NCI-H524 treated with DMSO at 0.1 percent for 48 hours (cell line): ENCODE measurements at regions not wholly inside any gene's neighbourhood (a gene's known extent, or its start where the extent isn't known, plus 50 kb on each side); places are given as distances from the start of the nearest gene placed in this dataset.
"Not testable (repeated sequence)": the region's sequence is repeated elsewhere in the genome, so short reads cannot be mapped to it uniquely, and the experiment has no call there.

Experiments used
- DNase-seq: peaks from one replicate; lab custom pipeline; 2025; lab: John Stamatoyannopoulos, UW

DNA sequence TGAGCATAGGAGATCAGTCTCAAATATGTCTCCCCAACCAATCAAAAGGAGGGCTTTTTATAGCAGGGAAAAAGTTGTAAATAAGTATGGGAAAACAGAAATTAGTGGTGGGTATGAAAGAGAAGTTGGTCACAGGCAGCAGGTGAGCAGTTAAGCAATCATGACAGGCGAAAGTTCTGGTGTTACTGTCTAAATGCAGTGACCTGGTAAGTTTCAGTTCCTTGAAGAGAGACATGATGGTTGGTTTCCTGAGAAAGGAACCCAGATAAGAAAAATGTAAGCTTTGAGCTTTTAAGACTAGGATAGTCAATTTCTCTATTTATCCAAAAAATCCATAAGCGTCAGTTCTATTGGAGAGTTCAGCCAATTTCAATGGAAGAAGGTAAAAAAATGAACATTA, 466.2 kb upstream of the FLRT2 start:
- no peak for DNase-seq

DNA sequence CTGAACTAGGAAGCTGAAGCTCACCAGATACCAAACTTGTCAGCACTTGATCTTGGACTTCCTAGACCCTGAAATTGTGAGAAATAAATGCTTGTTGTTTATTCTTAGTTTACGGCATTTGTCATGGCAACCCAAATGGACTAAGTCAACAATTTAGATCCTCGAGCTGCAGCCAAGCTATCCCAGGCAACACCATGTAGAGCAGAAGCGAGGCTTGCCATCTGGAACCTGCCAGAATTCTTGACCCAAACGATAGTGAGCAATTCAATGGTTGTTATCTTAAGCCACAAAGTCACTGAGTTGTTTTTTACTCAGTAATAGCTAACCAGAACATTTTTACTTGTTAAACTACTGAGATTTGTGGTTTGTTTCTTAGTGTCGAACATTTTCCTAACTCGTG, 458.5 kb upstream of the FLRT2 start:
- DNase-seq = no peak

DNA sequence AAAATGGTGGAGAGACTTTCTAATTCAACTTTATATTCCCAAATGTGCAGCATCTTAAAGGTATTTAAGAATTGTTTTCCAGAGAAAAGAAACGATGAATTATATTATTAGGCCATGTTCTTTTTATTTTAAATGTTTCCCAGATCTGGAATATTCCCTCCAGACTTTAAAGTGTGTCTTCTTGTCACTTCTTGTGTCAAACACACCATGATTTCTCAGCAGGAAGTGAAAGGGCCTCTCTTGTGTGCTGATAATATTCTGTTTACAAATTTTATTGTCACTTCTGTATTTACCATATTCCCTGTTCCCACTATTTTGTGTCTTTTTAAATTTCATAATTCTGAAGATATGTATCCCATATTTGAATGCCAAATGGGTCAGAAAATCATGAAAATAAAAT, 455.0 kb upstream of the FLRT2 start:
- no peak for DNase-seq

DNA sequence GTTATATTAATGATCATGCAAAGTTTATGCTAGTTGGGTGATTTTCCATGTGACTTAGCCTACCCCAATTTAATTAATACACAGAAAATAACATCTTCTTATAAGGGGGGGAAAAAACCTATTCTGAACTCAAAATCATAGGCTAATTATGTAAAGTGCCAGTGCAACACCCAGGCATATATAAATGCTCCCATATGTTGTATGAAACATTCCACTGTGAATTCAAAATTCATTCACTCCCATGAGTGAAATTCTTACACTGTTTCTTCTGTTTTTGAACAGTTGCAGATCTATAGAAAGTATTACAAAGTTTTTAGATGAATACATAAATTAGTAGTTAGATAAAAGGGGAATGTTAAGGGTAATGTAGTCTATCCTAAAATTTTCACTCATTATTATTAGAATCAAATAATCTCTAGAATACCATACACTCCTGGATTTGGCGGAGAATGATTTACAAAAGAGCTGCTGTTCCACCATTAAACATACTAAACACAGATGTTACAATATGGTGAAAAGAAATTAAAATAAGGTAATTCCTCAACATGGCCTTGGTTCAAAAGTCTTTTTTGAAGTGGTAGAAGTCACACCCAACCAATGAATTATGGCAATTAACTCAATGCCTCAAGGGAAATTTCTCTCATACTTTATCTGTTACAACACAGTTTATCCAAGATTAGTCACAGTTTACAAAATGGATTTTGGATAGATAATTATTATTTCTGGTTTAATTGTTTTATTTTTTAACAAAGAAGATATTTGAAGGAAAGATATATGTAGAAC, 454.1 kb upstream of the FLRT2 start:
- no peak for DNase-seq

DNA sequence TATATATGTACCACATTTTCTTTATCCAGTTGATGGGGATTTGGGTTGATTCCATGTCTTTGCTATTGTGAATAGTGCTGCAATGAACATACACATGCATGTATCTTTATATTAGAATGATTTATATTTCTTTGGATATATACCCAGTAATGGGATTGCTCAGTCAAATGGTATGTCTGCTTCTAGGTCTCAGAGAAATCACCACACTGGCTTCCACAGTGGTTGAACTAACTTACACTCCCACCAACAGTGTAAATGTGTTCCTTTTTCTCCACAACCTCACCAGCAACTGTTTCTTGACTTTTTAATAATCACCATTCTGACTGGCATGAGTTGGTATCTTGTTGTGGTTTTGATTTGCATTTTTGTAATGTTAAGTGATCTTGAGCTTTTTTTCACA, 452.2 kb upstream of the FLRT2 start:
- not testable (repeated sequence) for DNase-seq

DNA sequence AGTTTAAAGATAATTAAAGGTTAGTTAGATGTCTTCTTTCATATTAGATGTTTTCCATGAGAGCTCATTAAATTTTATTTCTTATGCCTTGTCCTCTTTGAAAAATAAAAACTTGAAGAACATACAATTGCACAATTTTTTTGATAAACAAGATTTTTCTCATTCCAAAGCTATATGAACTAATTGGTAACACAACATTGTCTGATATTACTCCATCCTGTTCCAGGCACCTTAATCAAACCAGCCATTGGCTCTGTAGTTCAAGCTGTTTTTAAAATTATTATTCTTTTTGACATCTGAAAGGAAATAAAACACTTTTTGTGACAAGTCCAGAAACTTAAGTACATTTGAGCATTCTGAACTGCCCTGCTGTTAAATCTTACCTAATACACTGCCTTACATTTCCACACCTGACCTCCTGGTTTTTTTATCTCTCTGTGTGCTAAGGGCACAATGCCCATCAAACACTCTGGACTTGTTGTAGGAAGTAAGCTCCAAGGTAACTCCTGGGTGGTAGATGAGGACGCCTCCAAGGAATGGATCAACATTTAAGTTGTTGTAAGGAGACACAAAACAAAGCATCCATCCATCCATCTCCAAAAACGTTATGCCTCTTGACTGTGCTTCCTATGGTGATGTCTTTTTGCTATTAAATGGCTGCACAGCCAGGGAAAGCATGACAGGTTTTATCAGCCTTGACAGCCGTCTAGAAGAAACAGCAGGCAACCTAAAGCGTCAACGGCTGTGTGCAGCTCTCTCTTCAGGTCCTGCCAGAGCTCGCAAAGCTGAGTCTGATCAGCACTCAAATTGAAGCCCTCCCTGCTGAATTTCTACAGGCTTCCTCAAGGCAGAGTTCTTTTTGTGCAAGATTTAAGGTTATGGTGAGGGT, 449.9 kb upstream of the FLRT2 start:
- no peak for DNase-seq

DNA sequence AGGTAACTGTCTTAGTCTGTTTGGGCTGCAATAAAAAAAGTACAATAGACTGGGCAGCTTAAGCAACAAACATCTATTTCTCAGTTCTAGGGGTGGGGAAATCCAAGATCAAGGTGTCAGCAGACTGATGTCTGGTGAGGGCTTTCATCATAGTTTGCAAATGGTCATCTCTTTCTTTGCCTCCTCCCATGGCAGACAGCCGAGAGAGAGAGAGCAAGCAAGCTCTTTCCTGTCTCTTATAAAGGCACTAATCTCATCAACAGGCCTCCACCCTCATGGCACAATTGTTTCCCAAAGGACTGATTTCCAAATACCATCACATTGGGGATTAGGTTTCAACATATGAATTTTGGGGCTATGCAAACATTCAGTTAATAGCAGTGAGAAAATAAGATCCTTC, 445.6 kb upstream of the FLRT2 start:
- DNase-seq = no peak

DNA sequence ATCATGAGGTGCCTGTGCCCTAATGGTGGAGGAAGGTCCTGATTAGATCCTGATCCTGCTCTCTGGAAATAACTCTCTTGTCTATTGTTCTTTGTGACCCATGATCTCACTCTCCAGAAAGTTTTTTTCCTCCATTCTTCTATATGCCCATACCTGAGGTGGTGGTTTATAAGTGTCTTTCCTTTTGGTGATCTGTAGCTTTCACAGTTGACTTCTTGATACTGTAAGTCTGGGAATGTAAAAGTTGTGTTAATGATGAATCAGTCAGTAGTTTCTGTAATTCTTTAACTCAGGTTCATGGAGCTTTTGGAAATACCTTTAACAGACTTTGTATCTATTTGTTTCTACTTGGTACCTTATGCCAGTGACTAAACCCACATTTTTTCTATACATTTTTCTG, 444.0 kb upstream of the FLRT2 start:
- no peak for DNase-seq

DNA sequence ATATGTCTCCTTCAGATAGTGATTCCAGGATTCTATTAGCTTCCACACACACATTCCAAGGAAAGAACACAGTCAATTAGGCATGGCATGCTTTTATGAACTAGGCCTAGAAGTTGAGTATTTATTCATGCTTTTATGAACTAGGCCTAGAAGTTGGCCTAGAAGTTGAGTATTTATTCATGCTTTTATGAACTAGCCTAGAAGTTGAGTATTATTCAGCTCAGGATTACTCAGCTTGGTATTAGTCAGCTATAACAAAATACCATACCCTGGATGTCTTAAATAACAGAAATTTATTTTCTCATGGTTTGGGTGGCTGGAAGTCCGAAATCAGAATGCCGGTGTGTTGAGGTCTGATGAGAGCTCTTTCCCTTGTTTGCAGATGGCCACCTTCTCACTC, 442.7 kb upstream of the FLRT2 start:
- DNase-seq = no peak

DNA sequence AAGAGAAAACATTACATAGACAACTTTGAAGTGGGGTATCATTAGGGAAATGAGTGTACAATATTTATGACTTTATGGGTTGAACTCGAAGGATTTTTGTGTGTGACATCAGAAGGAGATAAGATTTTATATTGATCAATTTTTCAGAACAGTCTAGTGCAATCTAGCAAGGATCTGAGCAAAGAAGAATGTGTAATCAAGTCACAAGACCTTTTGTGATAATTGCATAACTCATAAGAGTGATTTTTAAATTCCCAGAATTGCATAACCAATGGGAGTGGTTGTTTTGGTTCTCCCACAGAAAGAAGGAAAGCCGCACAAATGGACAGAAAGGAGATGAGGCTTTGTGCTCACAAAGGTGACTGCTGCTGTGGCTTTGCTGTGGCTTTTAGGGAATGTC, 441.8 kb upstream of the FLRT2 start:
- DNase-seq = no peak

DNA sequence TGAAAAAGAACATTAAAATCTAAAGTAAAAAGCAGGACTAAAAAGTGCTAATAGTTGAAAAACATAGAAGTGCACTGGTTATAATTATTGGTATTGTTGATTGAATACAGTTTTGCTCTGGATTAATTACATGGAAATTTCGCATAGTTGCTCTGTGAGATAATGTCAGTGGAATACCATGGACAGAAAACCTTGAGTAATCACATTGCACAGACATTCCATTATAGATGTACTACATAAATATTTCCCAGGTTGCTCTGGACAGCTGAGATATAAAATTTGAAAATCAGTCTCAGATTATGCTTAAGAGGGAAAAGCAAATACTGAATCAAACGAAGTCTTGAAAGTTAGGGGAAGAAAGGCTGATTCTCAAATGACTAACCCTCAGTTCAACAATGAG, 439.3 kb upstream of the FLRT2 start:
- no peak for DNase-seq

DNA sequence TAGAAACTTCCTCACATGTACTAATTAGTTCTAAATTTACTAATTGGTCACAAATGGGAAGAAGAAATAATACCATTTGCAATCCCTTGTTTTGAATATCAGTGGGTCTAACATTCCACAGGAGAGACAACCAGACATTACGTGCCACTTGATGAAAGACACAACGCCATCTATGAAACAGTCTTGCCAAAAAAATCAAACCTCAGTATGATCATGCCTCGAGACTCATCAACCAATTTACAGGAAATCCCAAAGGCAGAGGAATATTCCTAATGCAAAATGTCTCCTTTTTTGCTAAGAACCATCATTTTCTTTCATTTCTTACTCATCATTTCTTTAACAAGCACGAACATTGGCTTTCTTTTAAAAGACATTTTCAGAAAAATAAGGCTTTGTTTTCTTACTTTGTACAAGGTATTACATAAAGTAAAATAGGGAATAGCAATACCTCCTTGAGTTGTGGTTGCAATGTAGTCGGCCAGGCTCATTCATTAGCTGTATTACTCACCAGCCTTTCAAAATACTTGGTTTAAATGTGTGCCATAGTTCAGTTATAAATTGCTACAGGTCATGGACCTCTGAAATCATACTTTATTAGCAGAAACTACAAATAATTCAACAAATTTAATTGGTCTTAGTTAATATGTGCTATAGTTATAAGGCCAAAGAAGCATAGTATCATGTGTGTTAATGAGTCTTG, 436.2 kb upstream of the FLRT2 start:
- no peak for DNase-seq

DNA sequence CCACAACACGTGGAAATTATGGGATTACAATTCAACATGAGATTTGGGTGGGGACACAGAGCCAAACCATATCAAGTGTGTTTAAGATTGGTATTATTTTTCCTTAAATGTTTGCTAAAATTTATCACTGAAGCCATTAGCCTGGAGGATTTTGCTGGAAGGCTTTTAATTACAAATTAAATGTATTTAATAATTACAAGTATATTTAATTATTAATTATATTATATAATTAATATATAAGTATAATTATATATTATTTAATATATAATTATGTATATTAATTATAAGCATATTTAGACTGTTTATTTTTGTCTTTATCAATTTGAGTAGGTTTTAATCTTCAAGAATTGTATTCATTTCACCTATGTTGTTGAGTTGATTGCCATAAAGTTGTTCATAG, 427.4 kb upstream of the FLRT2 start:
- DNase-seq = no peak

DNA sequence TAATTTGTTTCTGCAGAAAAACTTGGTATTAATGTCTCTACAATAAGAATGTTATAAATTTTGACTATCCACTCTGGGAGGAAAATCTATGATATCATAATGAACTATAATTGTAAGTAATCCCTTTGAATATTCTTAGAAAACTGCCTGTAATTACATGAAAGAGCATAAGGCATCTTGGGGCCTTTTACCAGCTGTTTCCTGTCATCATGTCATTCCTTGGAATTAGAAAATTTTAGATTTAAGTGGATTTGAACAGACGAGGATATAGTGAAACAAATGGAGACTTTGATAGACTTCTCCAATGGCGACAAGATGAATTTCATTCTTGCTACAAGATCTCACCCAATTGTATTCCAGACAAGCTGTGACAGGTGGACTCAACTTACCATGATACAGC, 423.4 kb upstream of the FLRT2 start:
- DNase-seq = peak; percentile 79

DNA sequence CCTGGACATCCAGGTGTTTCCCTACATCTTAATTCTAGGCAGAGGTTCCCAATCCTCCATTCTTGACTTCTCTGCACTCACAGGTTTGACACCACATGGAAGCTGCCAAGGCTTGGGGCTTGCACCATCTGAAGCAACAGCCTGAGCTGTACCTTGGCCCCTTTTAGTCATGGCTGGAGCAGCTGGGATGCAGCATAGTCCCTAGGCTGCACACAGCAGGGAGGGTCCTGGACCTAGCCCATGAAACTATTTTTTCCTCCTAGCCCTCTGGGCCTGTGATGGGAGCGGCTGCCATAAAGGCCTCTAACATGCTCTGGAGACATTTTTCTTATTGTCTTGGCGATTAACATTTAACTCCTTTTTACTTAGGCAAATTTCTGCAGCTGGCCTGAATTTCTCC, 417.2 kb upstream of the FLRT2 start:
- DNase-seq = no peak

DNA sequence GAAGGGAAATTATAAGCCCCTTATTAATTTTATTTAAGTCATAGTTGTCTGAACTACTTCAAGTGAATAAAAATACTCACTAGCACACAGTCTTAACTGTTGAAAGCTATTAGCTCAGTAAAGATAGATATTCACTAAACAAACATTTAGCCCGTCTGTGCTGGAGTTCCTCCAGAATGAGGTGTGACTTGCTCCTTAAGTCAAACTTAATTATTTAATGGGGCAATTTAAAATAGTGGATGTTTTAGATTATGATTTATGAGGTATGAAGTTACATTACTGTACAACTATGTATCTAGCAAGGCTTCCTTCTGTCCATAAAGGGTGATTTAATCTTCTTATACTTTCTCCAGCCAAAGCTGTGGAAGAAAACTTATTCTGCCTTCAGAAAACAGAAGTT, 414.0 kb upstream of the FLRT2 start:
- no peak for DNase-seq

DNA sequence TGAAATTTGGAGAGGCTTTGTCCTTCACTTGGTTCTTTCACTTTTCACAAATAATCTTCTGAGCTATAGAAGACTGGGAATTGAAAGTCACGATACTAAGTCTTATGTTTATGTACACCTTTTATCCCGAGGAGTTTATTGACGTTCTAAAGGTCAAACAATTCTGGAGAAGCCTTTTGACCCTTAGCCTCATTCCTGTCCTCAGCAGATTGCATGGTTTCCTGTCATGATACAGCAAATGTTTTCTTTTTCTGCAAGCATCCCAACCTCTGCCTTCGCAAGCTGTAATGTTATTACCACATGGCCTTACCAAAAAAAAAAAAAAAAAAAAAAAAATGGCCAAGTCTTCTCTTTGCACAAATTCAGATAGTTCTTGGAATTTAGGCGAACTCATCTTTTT, 411.7 kb upstream of the FLRT2 start:
- no peak for DNase-seq

DNA sequence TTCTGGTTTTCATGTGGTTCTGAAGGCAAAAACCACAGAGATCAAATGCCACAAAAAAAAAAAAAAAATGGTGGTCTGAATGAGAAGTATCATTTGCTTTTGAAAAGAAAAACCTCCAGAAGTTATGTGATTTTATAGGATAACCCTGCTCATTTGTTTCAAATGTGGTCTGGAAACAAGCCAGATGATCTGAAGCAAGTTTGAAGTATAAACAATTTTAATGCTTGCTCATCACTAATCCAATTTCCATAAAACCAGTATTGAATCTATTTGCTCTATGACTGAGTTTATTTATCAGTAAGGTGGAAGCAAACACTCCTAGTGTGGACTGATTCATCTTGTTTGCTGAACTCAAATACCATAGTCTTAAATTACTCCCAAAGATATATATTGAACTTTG, 407.3 kb upstream of the FLRT2 start:
- no peak for DNase-seq

DNA sequence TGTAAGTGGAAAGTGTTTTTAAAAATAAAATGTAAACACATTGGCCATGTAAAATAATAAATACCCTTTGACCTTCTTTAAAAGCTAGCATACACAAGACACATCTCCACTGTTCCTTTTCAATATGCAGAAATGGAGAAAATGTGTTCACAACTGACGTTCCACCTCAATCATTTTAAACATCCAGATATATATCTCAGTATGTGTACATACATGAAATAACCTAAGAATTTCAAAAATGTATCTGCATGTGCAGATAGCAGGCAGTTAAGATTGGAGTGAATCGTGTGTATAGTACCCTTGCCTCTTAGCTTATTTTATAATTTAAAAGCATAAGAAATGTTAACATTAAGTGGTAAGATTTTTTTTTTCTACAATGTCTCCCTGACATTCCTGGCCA, 406.2 kb upstream of the FLRT2 start:
- no peak for DNase-seq

DNA sequence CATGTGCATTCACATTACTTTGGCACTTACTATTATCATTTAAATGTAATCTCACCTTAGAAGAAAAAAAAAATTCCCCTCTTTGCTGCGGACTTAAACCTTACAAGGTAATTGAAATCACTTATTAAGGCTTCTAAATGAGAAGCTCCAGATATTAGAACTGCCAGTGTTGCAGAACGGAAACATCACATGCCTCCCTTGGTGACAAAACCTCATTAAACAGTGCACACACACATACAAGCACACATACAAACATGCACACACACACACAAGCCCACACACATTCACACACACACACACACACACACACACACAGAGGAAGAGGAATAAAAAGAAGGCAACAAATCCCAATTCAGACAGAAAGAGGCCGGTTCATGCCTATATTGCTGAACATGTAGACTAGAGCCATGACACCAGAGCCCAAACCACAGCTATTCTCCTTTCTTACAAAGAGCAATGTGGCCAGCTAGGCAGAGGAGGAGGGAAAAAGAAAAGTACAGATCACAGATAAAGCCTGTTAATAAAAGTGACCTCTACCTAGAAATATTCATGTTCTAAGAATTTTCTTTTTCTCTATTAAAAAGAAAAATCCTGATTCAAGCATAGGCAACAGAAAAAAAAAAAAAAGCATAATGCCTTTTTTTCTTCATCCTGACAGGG, 405.2 kb upstream of the FLRT2 start:
- DNase-seq = no peak

DNA sequence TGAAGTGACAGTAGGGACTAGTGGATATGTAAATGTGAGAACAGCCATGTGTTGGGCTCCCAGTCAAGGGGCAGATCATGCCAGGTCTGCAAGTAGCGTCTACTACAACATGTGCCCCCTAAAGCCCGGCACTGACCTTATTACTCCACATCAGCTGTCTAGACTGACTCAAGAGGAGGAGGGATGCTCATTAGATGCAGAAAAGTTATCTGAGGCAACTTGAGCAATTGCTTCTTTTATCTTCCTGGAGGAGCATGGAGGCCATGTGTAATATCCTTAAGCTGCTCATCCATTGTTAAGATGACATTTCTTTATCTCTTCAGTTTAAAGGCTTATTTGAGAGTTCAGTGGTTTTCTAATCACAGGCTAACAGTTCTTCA, 404.7 kb upstream of the FLRT2 start:
- DNase-seq = no peak

DNA sequence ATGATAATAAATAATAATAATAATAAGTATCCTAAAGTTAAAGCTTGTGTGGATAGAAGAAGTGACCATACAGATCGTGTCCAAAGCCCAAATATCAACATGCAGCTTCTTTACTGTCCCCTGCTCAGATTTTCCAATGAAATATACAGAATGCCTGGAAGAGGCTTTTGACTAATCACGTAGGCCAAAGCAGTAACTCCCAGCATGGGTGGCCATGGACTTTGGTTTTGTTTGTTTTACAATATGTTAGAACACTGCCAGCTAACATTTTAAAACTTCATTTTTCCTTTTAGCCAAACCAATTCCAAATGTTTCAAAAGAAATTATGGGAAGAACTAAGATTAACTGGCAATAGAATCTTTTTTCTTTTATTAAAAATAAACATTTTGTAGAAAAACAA, 400.0 kb upstream of the FLRT2 start:
- no peak for DNase-seq
